Nephron (organoid): ENCODE measurements at regions not wholly inside any gene's neighbourhood (a gene's known extent, or its start where the extent isn't known, plus 50 kb on each side); places are given as distances from the start of the nearest gene placed in this dataset.

Experiments used
- H3K27ac Mint-ChIP-seq, 3 experiments: 2 replicates each; pipeline ENCODE4 v1.8.0; 2020; ENCODE audit warnings: mixed read lengths in 3 of 3, mild to moderate bottlenecking in 2 of 3, moderate library complexity in 1 of 3
- H3K27me3 Mint-ChIP-seq: 2 replicates; pipeline ENCODE4 v1.8.0; 2021; ENCODE audit warnings: low read depth, mild to moderate bottlenecking, moderate library complexity, mixed read lengths
- H3K36me3 Mint-ChIP-seq: 2 replicates; pipeline ENCODE4 v1.8.0; 2020; ENCODE audit warnings: low read depth, mixed read lengths
- H3K4me1 Mint-ChIP-seq: 2 replicates; pipeline ENCODE4 v1.8.0; 2020; ENCODE audit warnings: mixed read lengths
- H3K4me3 Mint-ChIP-seq, 3 experiments: 2 replicates each; pipeline ENCODE4 v1.8.0; 2020; ENCODE audit warnings: mild to moderate bottlenecking in 3 of 3, mixed read lengths in 3 of 3, moderate library complexity in 2 of 3
- H3K9me3 Mint-ChIP-seq: 2 replicates; pipeline ENCODE4 v1.8.0; 2020; ENCODE audit warnings: mixed read lengths
- TF ChIP-seq, protein P1 (sequence below), 3 experiments: fragments of 200-600 bp; sonication (generic); IDR thresholded peaks; one replicate each; pipeline ENCODE4 v1.5.0; 2021; ENCODE audit warnings: antibody characterized with exemption in 3 of 3; ENCODE audit not compliant: unreplicated experiment in 3 of 3

DNA sequence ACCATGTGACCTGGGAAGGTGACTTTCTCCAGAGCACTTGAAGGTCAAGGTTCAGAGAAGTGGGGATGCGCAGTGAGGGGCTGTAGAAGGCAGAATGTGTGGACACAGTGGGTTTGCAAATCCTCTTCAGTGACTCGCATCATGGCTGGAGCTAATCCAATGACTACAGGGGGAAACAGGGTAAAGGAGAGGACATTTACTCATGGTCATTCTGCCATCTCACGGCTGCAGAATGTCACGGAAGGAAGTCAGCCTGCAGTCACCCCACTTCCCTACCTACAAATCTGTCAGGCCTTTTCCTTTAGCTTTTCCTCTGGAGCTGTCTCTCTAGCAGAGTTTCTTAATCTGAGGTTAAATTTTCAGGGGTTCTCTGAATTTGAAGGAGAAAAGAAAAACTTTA, 337.6 kb downstream of the CDC5L start:
- no peak overlapping the region for H3K27ac Mint-ChIP-seq
- H3K9me3 Mint-ChIP-seq: no peaks in the 10 kb centered on the region
- peaks cover 8% of the 10 kb centered on the region for H3K4me1 Mint-ChIP-seq
- peaks cover 45% of the 10 kb centered on the region for H3K27me3 Mint-ChIP-seq
- no peak overlapping the region for H3K4me3 Mint-ChIP-seq
- TF ChIP-seq, protein P1, sequence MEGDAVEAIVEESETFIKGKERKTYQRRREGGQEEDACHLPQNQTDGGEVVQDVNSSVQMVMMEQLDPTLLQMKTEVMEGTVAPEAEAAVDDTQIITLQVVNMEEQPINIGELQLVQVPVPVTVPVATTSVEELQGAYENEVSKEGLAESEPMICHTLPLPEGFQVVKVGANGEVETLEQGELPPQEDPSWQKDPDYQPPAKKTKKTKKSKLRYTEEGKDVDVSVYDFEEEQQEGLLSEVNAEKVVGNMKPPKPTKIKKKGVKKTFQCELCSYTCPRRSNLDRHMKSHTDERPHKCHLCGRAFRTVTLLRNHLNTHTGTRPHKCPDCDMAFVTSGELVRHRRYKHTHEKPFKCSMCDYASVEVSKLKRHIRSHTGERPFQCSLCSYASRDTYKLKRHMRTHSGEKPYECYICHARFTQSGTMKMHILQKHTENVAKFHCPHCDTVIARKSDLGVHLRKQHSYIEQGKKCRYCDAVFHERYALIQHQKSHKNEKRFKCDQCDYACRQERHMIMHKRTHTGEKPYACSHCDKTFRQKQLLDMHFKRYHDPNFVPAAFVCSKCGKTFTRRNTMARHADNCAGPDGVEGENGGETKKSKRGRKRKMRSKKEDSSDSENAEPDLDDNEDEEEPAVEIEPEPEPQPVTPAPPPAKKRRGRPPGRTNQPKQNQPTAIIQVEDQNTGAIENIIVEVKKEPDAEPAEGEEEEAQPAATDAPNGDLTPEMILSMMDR (IDR thresholded peaks at IDR 0.05; ENCODE audit: unreplicated experiment in 3 of 3): no peak
- no peaks in the 10 kb centered on the region for H3K36me3 Mint-ChIP-seq

DNA sequence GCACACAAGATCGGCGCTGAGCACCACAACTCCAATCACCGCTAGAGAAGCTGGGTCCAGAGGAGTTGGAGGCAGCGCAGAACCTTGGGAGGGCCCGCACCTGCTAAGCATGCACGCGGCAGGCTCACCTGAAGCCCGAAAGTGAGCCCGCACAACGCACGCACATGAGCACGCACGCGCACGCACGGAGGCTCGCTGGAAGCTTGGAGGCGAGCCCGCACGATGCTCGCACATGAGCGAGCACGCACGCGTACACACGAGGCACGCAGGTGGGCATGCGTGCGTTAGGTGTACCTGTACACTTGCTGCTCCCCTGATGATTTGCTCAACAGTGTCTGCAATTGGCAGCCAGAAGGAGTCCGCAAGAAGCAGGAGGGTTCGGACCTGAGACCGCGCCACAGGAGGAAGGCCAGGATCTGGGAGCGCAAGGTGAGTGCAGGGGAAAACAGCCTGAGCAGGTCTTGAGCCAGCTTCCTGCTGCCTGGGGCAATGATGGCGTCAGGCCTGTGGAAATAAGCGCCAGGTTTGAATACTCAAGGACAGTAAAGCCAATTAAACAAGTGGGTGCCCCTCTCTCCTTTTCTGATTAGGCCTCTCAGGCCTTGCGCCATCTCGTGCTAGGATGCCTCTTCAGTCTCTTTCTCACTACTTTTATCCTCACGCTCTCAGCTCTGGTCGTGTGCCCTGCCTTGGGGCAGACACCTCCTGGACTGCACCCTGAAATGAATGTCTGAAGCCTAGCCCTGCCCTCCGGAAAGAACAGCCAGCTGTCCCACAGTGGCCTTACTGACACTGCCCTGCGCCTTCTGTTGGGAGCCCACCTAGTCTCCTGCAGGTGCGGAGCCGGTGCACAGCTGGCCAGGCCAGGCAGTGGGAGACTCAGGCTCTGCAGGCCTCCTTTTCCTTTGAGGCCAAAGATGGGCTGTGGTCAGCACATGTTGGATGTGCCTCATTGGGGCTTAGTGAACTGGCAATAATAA, 340.4 kb downstream of the CDC5L start:
- H3K27me3 Mint-ChIP-seq: peaks cover 46% of the 10 kb centered on the region
- peaks cover 27% of the 10 kb centered on the region for H3K4me1 Mint-ChIP-seq
- TF ChIP-seq, protein P1 (IDR thresholded peaks at IDR 0.05; ENCODE audit: unreplicated experiment in 3 of 3): no peak
- no peaks in the 10 kb centered on the region for H3K36me3 Mint-ChIP-seq
- no peak overlapping the region for H3K27ac Mint-ChIP-seq
- H3K4me3 Mint-ChIP-seq: no peak overlapping the region
- H3K9me3 Mint-ChIP-seq: no peaks in the 10 kb centered on the region

DNA sequence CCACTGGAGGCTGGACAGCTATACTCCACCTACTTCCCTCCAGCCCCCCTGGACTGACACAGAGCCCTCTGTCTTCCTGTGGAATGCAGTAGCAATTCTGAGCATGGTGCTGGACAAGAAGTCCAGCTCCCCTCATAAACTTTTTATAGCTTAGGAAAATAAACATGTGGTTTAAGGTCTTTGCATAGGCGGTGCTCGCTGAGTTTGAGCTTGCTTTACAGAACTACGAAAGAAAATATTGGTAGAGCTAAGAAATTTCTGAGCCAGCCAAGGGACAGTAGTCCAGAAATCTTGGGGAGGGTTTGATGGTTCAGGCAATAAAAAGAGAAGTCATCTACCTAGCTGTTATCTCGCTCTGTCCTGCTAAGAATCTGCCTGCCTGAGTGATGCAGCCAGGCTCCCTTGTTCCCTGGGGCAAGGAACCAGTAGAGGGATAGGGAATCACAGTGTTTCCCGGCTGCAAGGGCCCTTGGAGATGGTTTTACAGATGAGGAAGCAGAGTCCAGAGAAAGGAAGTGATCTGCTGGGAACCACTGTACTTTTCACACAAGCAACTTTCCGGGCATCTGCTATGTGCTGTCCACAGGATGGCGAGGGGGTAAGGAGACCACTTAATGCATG, 343.4 kb downstream of the CDC5L start:
- Mint-ChIP-seq H3K4me3 (peak overlapping the region in 1 of 3 experiments; percentile 1), H3K27me3 (peaks cover 35% of the 10 kb centered on the region), H3K9me3 (no peaks in the 10 kb centered on the region), H3K4me1 (peaks cover 39% of the 10 kb centered on the region), H3K27ac (peak overlapping the region in 2 of 3 experiments; percentile 42 to 54), H3K36me3 (no peaks in the 10 kb centered on the region)
- TF ChIP-seq, protein P1 (IDR thresholded peaks at IDR 0.05; ENCODE audit: unreplicated experiment in 3 of 3): no peak

DNA sequence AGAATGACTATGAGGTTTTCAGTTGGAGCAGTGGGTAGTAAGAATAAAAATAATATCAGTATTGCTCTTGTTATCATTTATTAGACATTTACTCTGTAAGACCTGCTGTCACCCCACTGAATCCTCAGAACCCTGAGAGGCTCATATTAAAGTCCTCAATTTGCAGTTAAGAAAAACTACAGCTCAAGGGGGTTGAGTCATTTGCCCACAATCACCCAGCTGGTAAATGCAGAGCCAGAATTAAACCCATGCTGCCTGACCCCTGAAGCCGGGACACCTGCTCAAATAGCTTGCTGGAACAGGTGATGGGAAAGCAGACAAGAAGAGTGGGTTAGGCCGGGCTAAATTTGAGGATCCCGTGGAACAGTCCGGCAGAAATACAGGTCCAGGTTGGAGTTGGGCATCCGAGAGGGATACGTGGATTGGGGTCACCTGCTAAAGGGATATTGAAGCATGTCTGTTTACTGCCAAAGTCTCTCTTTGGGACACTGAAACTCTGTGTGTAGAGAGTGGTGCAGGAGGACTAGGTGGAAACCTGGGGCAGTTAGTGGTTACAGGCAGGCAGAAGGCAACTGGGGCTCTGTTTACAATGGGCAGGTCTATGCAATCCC, 344.1 kb downstream of the CDC5L start:
- Mint-ChIP-seq H3K27me3 (peaks cover 31% of the 10 kb centered on the region), H3K36me3 (no peaks in the 10 kb centered on the region), H3K4me3 (no peak overlapping the region), H3K27ac (no peak overlapping the region), H3K9me3 (no peaks in the 10 kb centered on the region), H3K4me1 (peaks cover 44% of the 10 kb centered on the region)
- TF ChIP-seq, protein P1 (IDR thresholded peaks at IDR 0.05; ENCODE audit: unreplicated experiment in 3 of 3): no peak

DNA sequence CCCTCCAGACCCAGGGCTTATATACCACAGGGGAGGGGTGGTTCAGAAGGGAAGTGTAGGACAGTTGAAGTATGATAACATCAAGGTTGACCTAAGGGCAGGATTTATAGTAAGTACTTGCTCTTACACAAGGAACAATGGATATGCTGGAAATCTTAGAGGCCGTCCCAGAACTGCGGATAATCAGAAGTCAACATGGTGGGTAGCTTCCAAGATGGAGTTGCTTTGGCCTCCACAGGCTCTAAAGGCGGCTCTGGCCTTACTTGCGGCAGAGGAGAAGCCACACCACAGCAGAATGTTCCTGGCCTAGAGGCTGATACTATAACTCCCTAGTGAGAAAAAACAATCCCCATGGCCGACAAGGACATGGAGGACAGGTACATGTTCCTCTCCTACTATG, 344.7 kb downstream of the CDC5L start:
- TF ChIP-seq, protein P1 (IDR thresholded peaks at IDR 0.05; ENCODE audit: unreplicated experiment in 3 of 3): no peak
- Mint-ChIP-seq H3K27ac (no peak overlapping the region), H3K36me3 (no peaks in the 10 kb centered on the region), H3K4me3 (no peak overlapping the region), H3K4me1 (peaks cover 46% of the 10 kb centered on the region), H3K27me3 (peaks cover 25% of the 10 kb centered on the region), H3K9me3 (no peaks in the 10 kb centered on the region)
